ENCODE measurements at regions not wholly inside any gene's neighbourhood (a gene's known extent, or its start where the extent isn't known, plus 50 kb on each side); places are given as distances from the start of the nearest gene placed in this dataset.

DNA sequence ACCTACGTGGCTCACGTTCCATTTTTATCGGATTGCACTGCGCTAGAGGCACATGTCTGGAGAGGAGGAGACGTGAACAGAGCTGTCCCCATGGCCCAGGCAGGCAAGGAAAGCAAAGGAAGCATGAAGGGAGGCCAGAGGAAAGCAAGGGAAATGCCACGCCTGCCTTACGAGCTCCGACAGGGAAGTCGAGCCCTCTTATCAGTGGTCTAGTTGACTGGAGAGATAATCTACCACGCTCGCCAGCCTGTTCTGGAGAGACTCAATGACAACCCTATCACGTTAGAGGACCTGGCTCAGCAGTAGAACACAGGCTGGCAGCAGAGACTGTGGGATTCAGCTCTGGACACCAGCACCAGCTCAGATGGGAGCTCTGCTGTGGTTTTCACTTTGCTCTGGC is 202.6 kb upstream of the ID2 start:
- no peak overlapping the region for H3K4me3 ChIP-seq (ENCODE audit: low read depth, low read length)
- TF ChIP-seq, protein P1, sequence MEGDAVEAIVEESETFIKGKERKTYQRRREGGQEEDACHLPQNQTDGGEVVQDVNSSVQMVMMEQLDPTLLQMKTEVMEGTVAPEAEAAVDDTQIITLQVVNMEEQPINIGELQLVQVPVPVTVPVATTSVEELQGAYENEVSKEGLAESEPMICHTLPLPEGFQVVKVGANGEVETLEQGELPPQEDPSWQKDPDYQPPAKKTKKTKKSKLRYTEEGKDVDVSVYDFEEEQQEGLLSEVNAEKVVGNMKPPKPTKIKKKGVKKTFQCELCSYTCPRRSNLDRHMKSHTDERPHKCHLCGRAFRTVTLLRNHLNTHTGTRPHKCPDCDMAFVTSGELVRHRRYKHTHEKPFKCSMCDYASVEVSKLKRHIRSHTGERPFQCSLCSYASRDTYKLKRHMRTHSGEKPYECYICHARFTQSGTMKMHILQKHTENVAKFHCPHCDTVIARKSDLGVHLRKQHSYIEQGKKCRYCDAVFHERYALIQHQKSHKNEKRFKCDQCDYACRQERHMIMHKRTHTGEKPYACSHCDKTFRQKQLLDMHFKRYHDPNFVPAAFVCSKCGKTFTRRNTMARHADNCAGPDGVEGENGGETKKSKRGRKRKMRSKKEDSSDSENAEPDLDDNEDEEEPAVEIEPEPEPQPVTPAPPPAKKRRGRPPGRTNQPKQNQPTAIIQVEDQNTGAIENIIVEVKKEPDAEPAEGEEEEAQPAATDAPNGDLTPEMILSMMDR (IDR thresholded peaks at IDR 0.05; ENCODE audit: low read depth, low read length) = no peak

DNA sequence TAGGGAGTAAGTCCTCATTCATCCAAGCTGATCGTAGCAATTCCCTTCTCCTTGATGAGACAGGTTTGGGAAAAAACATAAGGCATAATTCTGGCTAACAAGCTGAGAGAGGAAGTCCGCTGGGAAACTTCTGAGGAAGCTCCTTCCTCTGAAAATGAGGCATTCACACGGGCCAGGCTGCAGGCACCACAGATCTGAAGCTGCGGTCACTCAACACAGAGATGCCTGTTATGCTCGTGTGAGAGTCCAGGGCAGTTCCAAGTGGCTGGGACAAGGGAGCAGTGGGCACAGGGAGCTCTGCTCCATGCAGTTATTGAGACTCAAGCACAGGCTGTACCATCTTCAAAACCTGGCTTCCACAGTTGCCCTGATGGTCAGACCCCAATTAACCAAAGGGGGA is 200.9 kb upstream of the ID2 start:
- no peak overlapping the region for H3K4me3 ChIP-seq (ENCODE audit: low read depth, low read length)
- TF ChIP-seq, protein P1 (IDR thresholded peaks at IDR 0.05; ENCODE audit: low read depth, low read length) = no peak

DNA sequence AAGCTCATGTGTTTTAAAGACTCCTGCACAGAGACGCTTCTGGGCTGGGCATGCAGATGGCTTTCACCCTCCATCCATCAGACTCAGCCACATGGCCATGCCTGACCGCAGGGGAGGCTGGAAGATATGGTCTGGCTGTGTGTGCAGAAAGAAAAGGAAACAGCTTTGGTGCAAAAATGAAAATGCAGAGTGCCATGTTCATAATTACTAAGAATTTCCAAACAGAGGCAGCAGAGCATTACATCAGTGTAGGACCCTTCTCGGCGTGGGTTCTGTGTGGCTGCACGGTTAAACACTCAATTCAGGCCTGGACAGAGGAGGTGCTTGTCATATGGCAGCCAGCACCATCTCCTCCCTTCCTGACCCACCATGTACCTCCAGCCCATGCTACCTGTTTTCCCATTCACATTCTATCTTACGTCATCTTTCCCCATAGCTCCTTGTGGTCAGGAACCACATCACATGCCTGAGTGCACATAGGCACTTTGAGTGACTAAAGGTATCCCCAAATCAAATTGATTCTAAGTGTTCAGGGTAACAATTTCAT is 200.3 kb upstream of the ID2 start:
- TF ChIP-seq, protein P1 (IDR thresholded peaks at IDR 0.05; ENCODE audit: low read depth, low read length) = no peak
- H3K4me3 ChIP-seq (ENCODE audit: low read depth, low read length) = no peak overlapping the region

DNA sequence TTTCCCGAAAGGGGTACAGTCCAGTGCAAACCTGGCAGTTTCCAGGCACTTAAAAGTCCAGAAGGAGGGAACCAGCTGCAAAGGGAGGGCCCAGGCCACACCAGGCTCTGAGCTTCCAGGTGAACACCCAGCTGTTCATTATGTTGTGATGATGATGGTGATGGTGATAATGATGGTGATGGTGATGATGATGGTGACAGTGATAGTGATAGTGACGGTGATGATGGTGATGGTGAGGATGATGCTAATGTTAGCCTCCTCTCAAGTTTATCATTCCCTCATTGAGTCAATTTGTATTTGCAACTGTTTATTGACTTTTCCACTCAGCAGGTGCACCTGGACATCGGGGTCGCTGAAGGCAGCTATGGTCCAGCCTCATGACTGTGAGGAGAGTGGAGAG is 199.4 kb upstream of the ID2 start:
- TF ChIP-seq, protein P1 (IDR thresholded peaks at IDR 0.05; ENCODE audit: low read depth, low read length) = no peak
- no peak overlapping the region for H3K4me3 ChIP-seq (ENCODE audit: low read depth, low read length)

DNA sequence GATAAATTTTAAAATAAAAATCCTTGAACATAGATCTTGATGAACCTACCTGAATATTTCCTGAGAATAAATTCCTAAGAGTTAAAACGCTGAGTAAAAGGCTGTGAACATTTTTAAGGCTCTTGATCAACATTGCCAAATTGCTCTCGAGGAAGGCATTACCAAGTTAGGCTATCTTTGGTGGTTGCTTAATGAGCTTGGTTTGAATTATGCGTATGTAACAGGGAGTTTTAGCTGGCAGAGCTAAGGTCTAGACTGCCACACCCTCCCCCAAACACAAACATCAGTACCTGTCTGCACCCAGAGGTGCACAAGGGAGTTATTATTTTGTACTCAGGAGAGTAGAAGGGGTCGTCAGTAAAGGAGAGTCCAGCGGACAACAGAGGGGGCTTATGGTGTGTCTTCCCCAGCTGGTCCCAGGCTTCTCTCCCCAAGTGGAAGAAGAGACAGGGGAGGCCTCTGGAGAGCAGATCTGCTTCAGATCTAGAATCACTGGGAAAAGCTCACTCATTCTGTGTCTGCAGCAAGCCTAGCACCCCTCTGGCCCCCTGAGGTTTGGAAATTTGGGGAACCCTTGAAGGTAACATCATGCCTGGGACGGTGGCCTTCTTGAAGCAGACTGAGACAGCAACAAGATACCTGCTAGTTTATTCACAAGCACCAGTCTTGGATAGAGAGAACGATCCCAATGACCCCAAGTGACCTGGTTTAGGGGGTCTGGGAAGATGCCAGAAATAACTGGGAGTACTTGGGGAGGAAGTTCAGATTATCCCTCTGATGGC is 197.2 kb upstream of the ID2 start:
- TF ChIP-seq, protein P1 (IDR thresholded peaks at IDR 0.05; ENCODE audit: low read depth, low read length) = no peak
- H3K4me3 ChIP-seq (ENCODE audit: low read depth, low read length) = no peak overlapping the region

DNA sequence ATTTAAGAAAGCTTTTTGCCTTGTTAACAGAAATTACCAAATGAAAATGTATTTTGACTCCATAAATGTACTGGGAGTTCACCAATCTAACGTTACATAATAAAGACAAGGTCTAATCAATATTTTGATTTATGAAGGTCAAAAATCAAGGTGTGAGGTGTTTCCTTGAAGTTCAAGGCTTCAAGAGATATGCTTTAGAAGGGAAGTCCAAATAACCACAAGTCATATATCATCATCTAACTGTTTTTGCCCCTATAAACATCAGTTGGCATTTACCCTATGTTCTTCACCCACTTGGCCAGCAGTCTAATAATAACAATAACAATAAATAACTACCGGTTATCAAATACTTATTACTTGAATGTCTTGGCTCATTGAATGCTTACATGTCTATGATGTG is 196.1 kb upstream of the ID2 start:
- no peak overlapping the region for H3K4me3 ChIP-seq (ENCODE audit: low read depth, low read length)
- TF ChIP-seq, protein P1 (IDR thresholded peaks at IDR 0.05; ENCODE audit: low read depth, low read length) = no peak

DNA sequence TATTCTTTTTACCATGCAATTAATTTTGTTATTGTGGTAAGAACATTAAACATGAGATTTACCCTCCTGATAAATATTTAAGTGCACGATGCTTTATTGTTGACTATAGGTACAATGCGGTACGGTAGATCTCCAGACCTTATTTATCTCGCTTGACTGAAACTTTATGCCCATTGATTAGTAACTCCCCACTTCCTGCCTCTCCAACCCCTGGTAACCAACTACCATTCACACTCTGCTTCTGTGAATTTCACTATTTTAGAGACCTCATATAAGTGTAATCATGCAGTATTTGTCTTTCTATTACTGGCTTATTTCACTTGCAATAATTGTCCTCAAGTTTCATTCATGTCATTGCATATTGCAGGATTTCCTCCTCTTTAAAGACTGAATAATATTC is 195.7 kb upstream of the ID2 start:
- H3K4me3 ChIP-seq (ENCODE audit: low read depth, low read length) = no peak overlapping the region
- TF ChIP-seq, protein P1 (IDR thresholded peaks at IDR 0.05; ENCODE audit: low read depth, low read length) = no peak
